PC-3 (cell line): ENCODE measurements at regions not wholly inside any gene's neighbourhood (a gene's known extent, or its start where the extent isn't known, plus 50 kb on each side); places are given as distances from the start of the nearest gene placed in this dataset.

Experiments
- EZH2 ChIP-seq: fragments of 300-600 bp; sonication (generic); IDR thresholded peaks from one replicate; pipeline ENCODE4 v1.6.1; 2017; ENCODE audit warnings: antibody characterized with exemption, mild to moderate bottlenecking, low read length; ENCODE audit not compliant: unreplicated experiment
- TF ChIP-seq, protein P1 (sequence below): fragments of 300-600 bp; sonication (generic); conservative IDR thresholded peaks from 2 replicates; pipeline ENCODE4 v1.5.1; 2017; ENCODE audit warnings: antibody characterized with exemption, low read depth, mild to moderate bottlenecking, low read length

DNA sequence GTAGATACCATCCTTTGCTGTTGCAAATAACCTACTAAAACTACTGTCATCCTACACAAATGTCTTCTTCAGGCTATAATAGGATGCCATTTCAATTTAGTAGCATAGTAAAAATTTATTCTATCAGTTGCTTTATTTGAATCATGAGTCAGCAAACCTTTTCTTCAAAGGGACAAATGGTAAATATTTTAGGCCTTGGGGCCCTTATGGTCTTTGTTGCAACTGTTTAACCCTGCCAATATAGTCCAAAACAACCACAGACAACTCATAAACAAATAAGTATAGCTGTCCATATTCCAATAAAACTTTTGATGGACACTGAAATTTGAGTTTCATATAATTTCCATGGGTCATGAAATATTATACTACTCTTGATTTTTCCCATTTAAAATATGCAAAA, 54.0 kb upstream of the CCBE1 start:
- TF ChIP-seq, protein P1, sequence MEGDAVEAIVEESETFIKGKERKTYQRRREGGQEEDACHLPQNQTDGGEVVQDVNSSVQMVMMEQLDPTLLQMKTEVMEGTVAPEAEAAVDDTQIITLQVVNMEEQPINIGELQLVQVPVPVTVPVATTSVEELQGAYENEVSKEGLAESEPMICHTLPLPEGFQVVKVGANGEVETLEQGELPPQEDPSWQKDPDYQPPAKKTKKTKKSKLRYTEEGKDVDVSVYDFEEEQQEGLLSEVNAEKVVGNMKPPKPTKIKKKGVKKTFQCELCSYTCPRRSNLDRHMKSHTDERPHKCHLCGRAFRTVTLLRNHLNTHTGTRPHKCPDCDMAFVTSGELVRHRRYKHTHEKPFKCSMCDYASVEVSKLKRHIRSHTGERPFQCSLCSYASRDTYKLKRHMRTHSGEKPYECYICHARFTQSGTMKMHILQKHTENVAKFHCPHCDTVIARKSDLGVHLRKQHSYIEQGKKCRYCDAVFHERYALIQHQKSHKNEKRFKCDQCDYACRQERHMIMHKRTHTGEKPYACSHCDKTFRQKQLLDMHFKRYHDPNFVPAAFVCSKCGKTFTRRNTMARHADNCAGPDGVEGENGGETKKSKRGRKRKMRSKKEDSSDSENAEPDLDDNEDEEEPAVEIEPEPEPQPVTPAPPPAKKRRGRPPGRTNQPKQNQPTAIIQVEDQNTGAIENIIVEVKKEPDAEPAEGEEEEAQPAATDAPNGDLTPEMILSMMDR, result no peak
- TF ChIP-seq EZH2, result no peak
